NCI-H1694 treated with DMSO at 0.1 percent for 48 hours (cell line): ENCODE measurements at regions not wholly inside any gene's neighbourhood (a gene's known extent, or its start where the extent isn't known, plus 50 kb on each side); places are given as distances from the start of the nearest gene placed in this dataset.

Experiments used
- DNase-seq: peaks from one replicate; lab custom pipeline; 2025; lab: John Stamatoyannopoulos, UW

GRCh38 chr4:140212194-140212593 is 58.2 kb upstream of the MAML3 start:
- no peak for DNase-seq

GRCh38 chr4:140211693-140212092 is 57.7 kb upstream of the MAML3 start:
- no peak for DNase-seq

GRCh38 chr4:140211161-140211560 is 57.2 kb upstream of the MAML3 start:
- no peak for DNase-seq

GRCh38 chr4:140208921-140209320 is 54.9 kb upstream of the MAML3 start:
- DNase-seq, result no peak
